ENCODE measurements at regions not wholly inside any gene's neighbourhood (a gene's known extent, or its start where the extent isn't known, plus 50 kb on each side); places are given as distances from the start of the nearest gene placed in this dataset.

GRCh38 chr1:200274116-200274515 is 135.7 kb downstream of the ZNF281 start:
- H3K4me3 ChIP-seq (ENCODE audit: low read depth, low read length) = no peak overlapping the region
- TF ChIP-seq, protein P1, sequence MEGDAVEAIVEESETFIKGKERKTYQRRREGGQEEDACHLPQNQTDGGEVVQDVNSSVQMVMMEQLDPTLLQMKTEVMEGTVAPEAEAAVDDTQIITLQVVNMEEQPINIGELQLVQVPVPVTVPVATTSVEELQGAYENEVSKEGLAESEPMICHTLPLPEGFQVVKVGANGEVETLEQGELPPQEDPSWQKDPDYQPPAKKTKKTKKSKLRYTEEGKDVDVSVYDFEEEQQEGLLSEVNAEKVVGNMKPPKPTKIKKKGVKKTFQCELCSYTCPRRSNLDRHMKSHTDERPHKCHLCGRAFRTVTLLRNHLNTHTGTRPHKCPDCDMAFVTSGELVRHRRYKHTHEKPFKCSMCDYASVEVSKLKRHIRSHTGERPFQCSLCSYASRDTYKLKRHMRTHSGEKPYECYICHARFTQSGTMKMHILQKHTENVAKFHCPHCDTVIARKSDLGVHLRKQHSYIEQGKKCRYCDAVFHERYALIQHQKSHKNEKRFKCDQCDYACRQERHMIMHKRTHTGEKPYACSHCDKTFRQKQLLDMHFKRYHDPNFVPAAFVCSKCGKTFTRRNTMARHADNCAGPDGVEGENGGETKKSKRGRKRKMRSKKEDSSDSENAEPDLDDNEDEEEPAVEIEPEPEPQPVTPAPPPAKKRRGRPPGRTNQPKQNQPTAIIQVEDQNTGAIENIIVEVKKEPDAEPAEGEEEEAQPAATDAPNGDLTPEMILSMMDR (IDR thresholded peaks at IDR 0.05; ENCODE audit: borderline replicate concordance, insufficient read depth, low read depth, low read length) = no peak

DNA sequence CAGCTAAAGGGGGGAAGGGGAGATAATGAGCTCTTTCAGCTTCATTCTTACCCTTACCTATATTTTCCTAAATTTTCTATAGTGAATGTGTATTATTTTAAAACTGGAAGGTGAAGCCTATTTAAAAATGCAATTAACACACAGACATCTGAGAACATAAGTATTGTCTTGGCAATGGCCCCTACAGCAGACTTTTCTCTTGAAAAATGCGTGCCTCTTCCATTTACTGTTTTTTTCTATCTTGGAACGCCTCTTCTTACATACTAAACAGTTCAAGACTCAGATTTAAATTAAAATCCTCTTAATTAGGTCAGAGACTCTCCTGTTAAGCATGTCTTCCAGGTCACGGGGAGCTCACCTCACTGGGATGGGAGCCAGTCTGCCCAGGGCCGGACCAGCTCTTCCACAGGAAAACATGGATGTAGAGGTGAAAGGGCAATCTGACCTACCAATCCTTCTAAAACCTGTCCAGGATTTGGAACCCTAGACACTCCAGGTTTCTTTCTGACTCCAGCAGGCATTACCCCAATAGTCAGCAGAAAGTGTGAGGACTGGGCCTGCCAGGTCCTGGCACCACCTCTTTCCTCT is 137.3 kb downstream of the ZNF281 start:
- H3K4me3 ChIP-seq (ENCODE audit: low read depth, low read length) = no peak overlapping the region
- TF ChIP-seq, protein P1 (IDR thresholded peaks at IDR 0.05; ENCODE audit: borderline replicate concordance, insufficient read depth, low read depth, low read length) = no peak

GRCh38 chr1:200269256-200269655 is 140.6 kb downstream of the ZNF281 start:
- TF ChIP-seq, protein P1 (IDR thresholded peaks at IDR 0.05; ENCODE audit: borderline replicate concordance, insufficient read depth, low read depth, low read length) = no peak
- H3K4me3 ChIP-seq (ENCODE audit: low read depth, low read length) = no peak overlapping the region

GRCh38 chr1:200267937-200268336 is 141.9 kb downstream of the ZNF281 start:
- TF ChIP-seq, protein P1 (IDR thresholded peaks at IDR 0.05; ENCODE audit: borderline replicate concordance, insufficient read depth, low read depth, low read length) = no peak
- no peak overlapping the region for H3K4me3 ChIP-seq (ENCODE audit: low read depth, low read length)

GRCh38 chr1:200267458-200267857 is 142.4 kb downstream of the ZNF281 start:
- no peak overlapping the region for H3K4me3 ChIP-seq (ENCODE audit: low read depth, low read length)
- TF ChIP-seq, protein P1 (IDR thresholded peaks at IDR 0.05; ENCODE audit: borderline replicate concordance, insufficient read depth, low read depth, low read length) = no peak

DNA sequence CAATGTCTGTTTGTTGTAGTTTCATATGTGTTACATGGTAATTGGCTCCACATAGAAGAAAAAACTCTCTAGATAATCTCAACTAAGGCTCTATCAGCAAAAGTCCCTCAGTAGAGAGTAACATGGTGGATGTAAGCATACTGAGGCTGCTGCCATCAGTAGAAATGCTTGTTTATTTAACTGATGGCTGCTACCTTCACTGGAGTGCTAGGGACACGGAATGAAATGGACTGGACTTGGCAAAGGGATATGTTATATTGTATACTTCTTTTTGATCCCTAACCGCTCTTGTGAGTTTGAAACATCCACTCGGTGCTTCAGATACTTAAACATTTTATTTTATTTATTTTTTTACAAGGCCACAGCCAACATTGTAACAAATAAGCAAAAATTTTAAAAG is 143.0 kb downstream of the ZNF281 start:
- no peak overlapping the region for H3K4me3 ChIP-seq (ENCODE audit: low read depth, low read length)
- TF ChIP-seq, protein P1 (IDR thresholded peaks at IDR 0.05; ENCODE audit: borderline replicate concordance, insufficient read depth, low read depth, low read length) = no peak

DNA sequence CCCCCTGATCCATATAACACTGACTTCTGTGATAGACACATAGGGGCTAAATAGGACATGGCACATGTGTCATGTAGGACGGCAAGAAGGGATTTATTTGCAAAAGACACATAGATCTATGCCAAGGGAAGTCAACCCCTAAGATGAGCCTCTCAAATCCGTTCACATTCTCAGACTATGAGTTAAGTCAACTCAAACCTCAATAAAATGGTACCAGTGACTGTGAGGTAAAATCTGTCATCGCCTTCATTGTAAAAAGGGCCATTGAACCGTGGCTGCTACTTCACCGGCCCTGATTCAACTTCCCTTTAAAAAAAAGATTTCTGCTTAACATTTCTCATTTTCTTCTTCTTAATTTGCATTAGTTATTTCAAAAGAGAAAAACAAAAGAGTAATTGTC is 144.0 kb downstream of the ZNF281 start:
- H3K4me3 ChIP-seq (ENCODE audit: low read depth, low read length) = no peak overlapping the region
- TF ChIP-seq, protein P1 (IDR thresholded peaks at IDR 0.05; ENCODE audit: borderline replicate concordance, insufficient read depth, low read depth, low read length) = no peak
